K562 (cell line): ENCODE measurements at regions not wholly inside any gene's neighbourhood (a gene's known extent, or its start where the extent isn't known, plus 50 kb on each side); places are given as distances from the start of the nearest gene placed in this dataset.

Source experiments
- CTBP1 ChIP-seq: fragments of 450-650 bp; IDR thresholded peaks from 2 replicates; pipeline ENCODE4 v1.6.1; 2016; ENCODE audit warnings: borderline replicate concordance
- NFE2 ChIP-seq: IDR thresholded peaks from 2 replicates; pipeline ENCODE4 v1.6.1; 2014; ENCODE audit warnings: antibody characterized with exemption, low read depth
- SFPQ ChIP-seq: fragments of 200-400 bp; formaldehyde crosslinking; IDR thresholded peaks from 2 replicates; pipeline ENCODE4 v1.6.1; 2017; ENCODE audit warnings: mild to moderate bottlenecking, low read depth, low read length, moderate library complexity
- U2AF2 ChIP-seq: fragments of 200-400 bp; formaldehyde crosslinking; optimal IDR thresholded peaks from 2 replicates; pipeline ENCODE3; 2017; ENCODE audit warnings: low read depth, mild to moderate bottlenecking, low read length
- ZC3H11A ChIP-seq: IDR thresholded peaks from 2 replicates; pipeline ENCODE4 v1.6.1; 2012; ENCODE audit warnings: low read depth, low read length, improper control_type of control experiment
- ZMIZ1 ChIP-seq, 2 experiments: fragments of 150-350 bp in 1 of 2; IDR thresholded peaks; 2 replicates each; pipeline ENCODE4 v1.6.1; 2012 to 2016; ENCODE audit warnings: low read depth in 2 of 2, low read length in 2 of 2, mild to moderate bottlenecking in 1 of 2, moderate library complexity in 1 of 2
- ZNF224 ChIP-seq: sonication (generic); formaldehyde crosslinking; IDR thresholded peaks from 2 replicates; pipeline ENCODE4 v1.8.0; 2022; ENCODE audit warnings: mild to moderate bottlenecking, missing genetic modification reagents
- ZSCAN32 ChIP-seq: fragments of 450-650 bp; formaldehyde crosslinking; IDR thresholded peaks from 2 replicates; pipeline ENCODE4 v1.4.0; 2020; ENCODE audit warnings: mild to moderate bottlenecking, moderate library complexity

DNA sequence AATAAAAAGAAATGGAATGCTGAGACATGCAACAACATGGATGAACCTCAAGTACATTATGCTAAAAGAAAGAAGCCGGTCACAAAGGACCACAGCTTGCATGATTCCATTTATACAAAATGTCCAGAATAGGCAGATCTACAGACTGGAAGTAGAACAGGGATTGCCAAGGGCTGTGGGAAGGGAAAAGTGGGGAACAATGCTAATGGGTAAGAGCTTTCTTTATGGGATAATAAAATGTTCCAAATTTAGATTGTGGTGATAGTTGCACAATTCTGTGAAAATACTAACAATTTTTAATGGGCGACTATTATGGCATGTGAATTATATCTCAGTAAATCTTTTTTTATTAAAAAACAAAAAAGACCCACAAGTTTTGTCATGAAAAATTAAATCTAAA lies 106.2 kb downstream of the TMCO5A start (continued):
- no peak for TF ChIP-seq CTBP1
- no peak for TF ChIP-seq ZMIZ1 (IDR thresholded peaks at IDR 0.05; ENCODE audit: low read depth in 2 of 2, low read length in 2 of 2)
- TF ChIP-seq ZNF224 (CRISPR knock-in tag) = no peak
- no peak for TF ChIP-seq NFE2
- TF ChIP-seq ZC3H11A = no peak
- TF ChIP-seq ZSCAN32 (CRISPR knock-in tag) = no peak
- TF ChIP-seq SFPQ = no peak
- no peak for TF ChIP-seq U2AF2
- TF ChIP-seq, all 486 proteins: peak for 0
